Psoas muscle (tissue), 7 donors: ENCODE measurements at regions not wholly inside any gene's neighbourhood (a gene's known extent, or its start where the extent isn't known, plus 50 kb on each side); places are given as distances from the start of the nearest gene placed in this dataset.
"Not testable (repeated sequence)": the region's sequence is repeated elsewhere in the genome, so short reads cannot be mapped to it uniquely, and the experiment has no call there.

Experiments used
- ATAC-seq, 4 donors: fragments of 200-7000 bp; cut with Tn5 transposase; one replicate each; pipeline ENCODE4 v1.9.1; 2020; ENCODE audit warnings: moderate library complexity in 3 of 4, mild to moderate bottlenecking in 2 of 4
- DNase-seq, 2 donors: peaks; one replicate each; pipeline ENCODE4 v3.0.0-alpha.2; 2020
- H3K27ac ChIP-seq: fragments of 200-600 bp; one replicate; pipeline ENCODE4 v1.8.0; 2022
- H3K27me3 ChIP-seq, 3 donors: fragments of 200-600 bp in 1 of 3; one replicate each; pipeline versions ENCODE4 v1.6.1 to v1.8.0; 2013 to 2022; ENCODE audit warnings: low read length in 2 of 3, mild to moderate bottlenecking in 2 of 3, moderate library complexity in 1 of 3; ENCODE audit not compliant: insufficient read depth in 3 of 3
- H3K36me3 ChIP-seq, 2 donors: fragments of 200-600 bp in 1 of 2; one replicate each; pipeline versions ENCODE4 v1.6.1 to v1.8.0; 2013 to 2022; ENCODE audit warnings: low read depth in 1 of 2, mild to moderate bottlenecking in 1 of 2, moderate library complexity in 1 of 2; ENCODE audit not compliant: insufficient read depth in 1 of 2
- H3K4me1 ChIP-seq: fragments of 200-600 bp; one replicate; pipeline ENCODE4 v1.8.0; 2022
- H3K4me3 ChIP-seq: fragments of 200-600 bp; one replicate; pipeline ENCODE4 v1.8.0; 2022; ENCODE audit warnings: mild to moderate bottlenecking
- H3K9me3 ChIP-seq: fragments of 200-600 bp; one replicate; pipeline ENCODE4 v1.8.0; 2022
- WGBS, 3 donors: extraction: QIAGEN DNeasy Blood & Tissue Kit; methylation state at CpG; one replicate each; pipeline versions ENCODE4 v1.1.6 to v1.1.7; 2013; 5-methylcytosine and 5-hydroxymethylcytosine counted together
- intact Hi-C, 2 donors: fragments of 100-400 bp; cut with DNase I; formaldehyde crosslinking; loops; one replicate each; pipeline versions ENCODE4 v1.11.0 to v1.14.2; 2022
- TF ChIP-seq, protein P1 (sequence below): fragments of 200-600 bp; IDR thresholded peaks from one replicate; pipeline ENCODE4 v1.8.0; 2022; ENCODE audit warnings: antibody characterized with exemption
- donor health status: healthy with polysubstance abuse.
- donor health status: DM: no; HTN: no; CAD: no; lungs with moderate emphysema.
- donor health status: Bipolar disorder and iron deficiency.
- donor health status: healthy.
- donor health status: DM: yes; HTN: yes; CAD: no.
- donor health status: DM: no; HTN: no; CAD: no.
- donor health status: DM: yes; HTN: yes; CAD: no.

DNA sequence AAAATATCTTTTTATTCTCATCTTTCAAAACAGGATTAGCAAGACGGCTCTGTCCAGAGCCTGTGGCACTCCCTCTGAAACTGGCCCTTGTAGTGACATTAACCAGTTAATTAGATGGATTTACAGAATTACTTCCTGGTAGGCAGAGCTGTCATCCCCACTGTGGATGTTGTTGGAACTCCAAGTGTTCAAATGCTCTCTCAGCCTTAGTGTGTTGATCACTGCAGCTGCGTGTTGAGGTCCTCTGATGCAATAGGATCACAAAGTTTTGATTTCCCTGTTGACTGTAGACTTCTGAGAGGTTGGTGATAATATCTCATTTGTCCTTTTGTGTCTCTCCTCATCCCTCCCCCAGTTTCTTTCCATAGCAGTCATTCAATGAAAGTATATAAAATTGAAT, 117.3 kb upstream of the CDK6 start:
- H3K4me1 ChIP-seq: no peaks in the 10 kb centered on the region
- intact Hi-C loops: no loop called here
- no peaks in the 10 kb centered on the region for H3K36me3 ChIP-seq
- no peak overlapping the region for H3K27ac ChIP-seq
- no peaks in the 10 kb centered on the region for H3K9me3 ChIP-seq
- no peak for DNase-seq
- TF ChIP-seq, protein P1, sequence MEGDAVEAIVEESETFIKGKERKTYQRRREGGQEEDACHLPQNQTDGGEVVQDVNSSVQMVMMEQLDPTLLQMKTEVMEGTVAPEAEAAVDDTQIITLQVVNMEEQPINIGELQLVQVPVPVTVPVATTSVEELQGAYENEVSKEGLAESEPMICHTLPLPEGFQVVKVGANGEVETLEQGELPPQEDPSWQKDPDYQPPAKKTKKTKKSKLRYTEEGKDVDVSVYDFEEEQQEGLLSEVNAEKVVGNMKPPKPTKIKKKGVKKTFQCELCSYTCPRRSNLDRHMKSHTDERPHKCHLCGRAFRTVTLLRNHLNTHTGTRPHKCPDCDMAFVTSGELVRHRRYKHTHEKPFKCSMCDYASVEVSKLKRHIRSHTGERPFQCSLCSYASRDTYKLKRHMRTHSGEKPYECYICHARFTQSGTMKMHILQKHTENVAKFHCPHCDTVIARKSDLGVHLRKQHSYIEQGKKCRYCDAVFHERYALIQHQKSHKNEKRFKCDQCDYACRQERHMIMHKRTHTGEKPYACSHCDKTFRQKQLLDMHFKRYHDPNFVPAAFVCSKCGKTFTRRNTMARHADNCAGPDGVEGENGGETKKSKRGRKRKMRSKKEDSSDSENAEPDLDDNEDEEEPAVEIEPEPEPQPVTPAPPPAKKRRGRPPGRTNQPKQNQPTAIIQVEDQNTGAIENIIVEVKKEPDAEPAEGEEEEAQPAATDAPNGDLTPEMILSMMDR: no peak
- ATAC-seq: no peak
- H3K4me3 ChIP-seq: no peak overlapping the region
- WGBS, 3 donors: 26% methylated on average over 2 of the region's 2 CpGs
- no peaks in the 10 kb centered on the region for H3K27me3 ChIP-seq

- intact Hi-C loops: no loop called here
- DNase-seq (no peak), ATAC-seq (no peak)
- H3K9me3 ChIP-seq: no peaks in the 10 kb centered on the region
- H3K27me3 ChIP-seq: no peaks in the 10 kb centered on the region
- no peak overlapping the region for H3K27ac ChIP-seq
- H3K4me1 ChIP-seq: no peaks in the 10 kb centered on the region
- TF ChIP-seq, protein P1: no peak
- WGBS, 3 donors: 38 to 49% (median 43%) methylated on average over 1 of the region's 1 CpG
- H3K36me3 ChIP-seq: no peaks in the 10 kb centered on the region
- no peak overlapping the region for H3K4me3 ChIP-seq
Measured at GRCh38 chr7:92949748-92950147, 113.4 kb upstream of the CDK6 start.

DNA sequence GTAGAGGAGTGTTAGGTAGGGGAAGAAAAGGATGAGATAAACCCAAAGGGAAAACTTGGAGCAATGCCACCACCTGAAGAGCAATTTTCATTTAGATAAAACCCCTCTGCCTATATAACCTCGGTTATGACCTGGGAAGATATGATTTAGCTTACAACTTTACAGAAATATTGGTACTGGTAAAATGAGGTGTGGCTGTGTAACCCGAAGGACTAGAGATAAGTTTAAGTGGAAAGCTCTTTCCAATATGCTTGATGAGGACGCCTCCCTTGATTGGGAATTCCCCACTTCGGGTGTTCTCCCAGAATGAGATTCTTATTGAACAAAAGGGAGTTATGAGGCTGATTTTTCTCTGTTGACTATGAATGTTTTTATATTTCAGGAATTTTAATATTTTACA, 109.5 kb upstream of the CDK6 start:
- Histone ChIP-seq H3K27ac (no peak overlapping the region), H3K4me3 (no peak overlapping the region), H3K27me3 (no peaks in the 10 kb centered on the region), H3K36me3 (no peaks in the 10 kb centered on the region), H3K9me3 (no peaks in the 10 kb centered on the region), H3K4me1 (no peaks in the 10 kb centered on the region)
- 80 to 84% (median 83%) methylated on average over 4 of the region's 4 CpGs for whole genome bisulfite sequencing, 3 donors
- ATAC-seq (no peak), DNase-seq (no peak)
- intact Hi-C loops: no loop called here
- TF ChIP-seq, protein P1: no peak

DNA sequence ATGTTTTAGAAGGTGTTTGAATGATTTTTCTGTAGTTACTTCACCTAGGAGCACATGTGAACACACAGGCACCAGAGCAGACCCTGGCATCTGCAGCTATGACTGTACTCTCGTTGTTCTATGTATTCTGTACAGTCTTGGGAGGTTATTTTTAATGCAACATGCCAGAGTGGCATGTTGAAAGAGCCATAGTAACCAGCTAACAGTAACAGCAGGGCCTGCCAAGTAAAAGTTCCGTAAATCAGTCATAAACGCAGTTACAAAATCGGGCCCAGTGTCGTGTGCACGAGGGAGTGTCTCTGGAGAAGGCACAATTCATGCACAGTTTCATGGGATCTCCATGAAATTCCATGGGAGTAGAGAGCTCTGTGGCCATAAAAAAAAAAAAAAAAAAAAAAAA, 108.3 kb upstream of the CDK6 start:
- no peaks in the 10 kb centered on the region for H3K27me3 ChIP-seq
- H3K9me3 ChIP-seq: no peaks in the 10 kb centered on the region
- 32 to 40% (median 36%) methylated on average over 6 of the region's 6 CpGs for WGBS, 3 donors
- intact Hi-C loops: no loop called here
- TF ChIP-seq, protein P1: no peak
- H3K36me3 ChIP-seq: no peaks in the 10 kb centered on the region
- no peak overlapping the region for H3K4me3 ChIP-seq
- ATAC-seq: no peak
- no peaks in the 10 kb centered on the region for H3K4me1 ChIP-seq
- H3K27ac ChIP-seq: no peak overlapping the region
- no peak for DNase-seq

DNA sequence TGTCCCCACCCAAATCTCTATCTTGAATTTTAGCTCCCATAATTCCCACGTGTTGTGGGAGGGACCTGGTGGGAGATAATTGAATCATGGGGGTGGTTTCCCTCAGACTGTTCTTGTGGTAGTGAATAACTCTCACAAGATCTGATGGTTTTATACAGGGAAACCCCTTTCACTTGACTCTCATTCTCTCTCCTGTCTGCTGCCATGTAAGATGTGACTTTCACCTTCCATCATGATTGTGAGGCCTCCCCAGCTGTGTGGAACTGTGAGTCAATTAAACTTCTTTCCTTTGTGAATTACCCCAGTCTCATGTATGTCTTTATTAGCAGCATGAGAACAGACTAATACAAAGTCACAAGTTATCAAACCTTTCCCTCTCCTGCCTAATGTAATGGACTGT, 106.3 kb upstream of the CDK6 start:
- WGBS, 3 donors: 42 to 65% (median 62%) methylated on average over 1 of the region's 1 CpG
- H3K9me3 ChIP-seq, DNase-seq, H3K4me3 ChIP-seq, H3K4me1 ChIP-seq, ATAC-seq, intact Hi-C loops, H3K36me3 ChIP-seq, H3K27ac ChIP-seq, H3K27me3 ChIP-seq: not testable (repeated sequence)
